WTC11 (cell line): ENCODE measurements at regions not wholly inside any gene's neighbourhood (a gene's known extent, or its start where the extent isn't known, plus 50 kb on each side); places are given as distances from the start of the nearest gene placed in this dataset.

ENCODE experiments used
- AFF4 ChIP-seq: sonication (generic); formaldehyde crosslinking; IDR thresholded peaks from 2 replicates; pipeline ENCODE4 v1.8.1; 2023; ENCODE audit warnings: mild to moderate bottlenecking, missing genetic modification reagents, borderline replicate concordance
- ARID4B ChIP-seq: sonication (generic); formaldehyde crosslinking; IDR thresholded peaks from 2 replicates; pipeline ENCODE4 v1.8.0; 2023; ENCODE audit warnings: missing genetic modification reagents, mild to moderate bottlenecking, borderline replicate concordance
- ATF2 ChIP-seq: sonication (generic); formaldehyde crosslinking; IDR thresholded peaks from 2 replicates; pipeline ENCODE4 v1.8.1; 2022; ENCODE audit warnings: low read depth, missing genetic modification reagents, borderline replicate concordance
- CREB1 ChIP-seq: sonication (generic); formaldehyde crosslinking; IDR thresholded peaks from 2 replicates; pipeline ENCODE4 v1.8.0; 2023; ENCODE audit warnings: mild to moderate bottlenecking, missing genetic modification reagents
- CREM ChIP-seq: sonication (generic); formaldehyde crosslinking; IDR thresholded peaks from 2 replicates; pipeline ENCODE4 v1.8.1; 2022; ENCODE audit warnings: mild to moderate bottlenecking, missing genetic modification reagents, moderate library complexity
- ELF4 ChIP-seq: sonication (generic); formaldehyde crosslinking; IDR thresholded peaks from 2 replicates; pipeline ENCODE4 v1.8.1; 2022; ENCODE audit warnings: low read depth, mild to moderate bottlenecking, moderate library complexity, missing genetic modification reagents
- EMX1 ChIP-seq: fragments of 250-450 bp; sonication (Bioruptor Pico); IDR thresholded peaks from 2 replicates; pipeline ENCODE4 v1.8.0; 2021; ENCODE audit warnings: mild to moderate bottlenecking
- ETV6 ChIP-seq: sonication (generic); formaldehyde crosslinking; IDR thresholded peaks from 2 replicates; pipeline ENCODE4 v1.8.1; 2022; ENCODE audit warnings: mild to moderate bottlenecking, missing genetic modification reagents
- FOXK1 ChIP-seq: sonication (generic); formaldehyde crosslinking; IDR thresholded peaks from 2 replicates; pipeline ENCODE4 v1.8.0; 2022; ENCODE audit warnings: mild to moderate bottlenecking, moderate library complexity, missing genetic modification reagents
- GABPB1 ChIP-seq: sonication (generic); formaldehyde crosslinking; IDR thresholded peaks from 2 replicates; pipeline ENCODE4 v1.8.1; 2023; ENCODE audit warnings: mild to moderate bottlenecking, missing genetic modification reagents
- IRF1 ChIP-seq: sonication (generic); formaldehyde crosslinking; IDR thresholded peaks from 2 replicates; pipeline ENCODE4 v1.8.0; 2023; ENCODE audit warnings: missing genetic modification reagents
- JAZF1 ChIP-seq: fragments of 250-450 bp; sonication (Bioruptor Pico); IDR thresholded peaks from 2 replicates; pipeline ENCODE4 v1.9.0; 2021; ENCODE audit warnings: moderate library complexity, mild to moderate bottlenecking, inconsistent platforms
- JUN ChIP-seq: sonication (generic); formaldehyde crosslinking; IDR thresholded peaks from 2 replicates; pipeline ENCODE4 v1.8.0; 2023; ENCODE audit warnings: mild to moderate bottlenecking, missing genetic modification reagents
- MLX ChIP-seq: sonication (generic); formaldehyde crosslinking; IDR thresholded peaks from 2 replicates; pipeline ENCODE4 v1.8.1; 2023; ENCODE audit warnings: mild to moderate bottlenecking, missing genetic modification reagents, moderate library complexity
- NFATC4 ChIP-seq: fragments of 250-450 bp; sonication (Bioruptor Pico); IDR thresholded peaks from 2 replicates; pipeline ENCODE4 v1.9.0; 2021; ENCODE audit warnings: mild to moderate bottlenecking
- OVOL2 ChIP-seq: fragments of 250-450 bp; sonication (Bioruptor Pico); IDR thresholded peaks from 2 replicates; pipeline ENCODE4 v1.9.0; 2021; ENCODE audit warnings: mild to moderate bottlenecking, borderline replicate concordance
- PREB ChIP-seq: sonication (generic); formaldehyde crosslinking; IDR thresholded peaks from 2 replicates; pipeline ENCODE4 v1.8.1; 2022; ENCODE audit warnings: mild to moderate bottlenecking, missing genetic modification reagents, moderate library complexity, borderline replicate concordance
- PRRX2 ChIP-seq: fragments of 250-450 bp; sonication (Bioruptor Pico); IDR thresholded peaks from 2 replicates; pipeline ENCODE4 v1.8.0; 2021; ENCODE audit warnings: mild to moderate bottlenecking
- SMAD4 ChIP-seq: sonication (generic); formaldehyde crosslinking; IDR thresholded peaks from 2 replicates; pipeline ENCODE4 v1.8.0; 2022; ENCODE audit warnings: mild to moderate bottlenecking, missing genetic modification reagents
- SOX15 ChIP-seq: fragments of 250-450 bp; sonication (Bioruptor Pico); IDR thresholded peaks from 2 replicates; pipeline ENCODE4 v1.9.0; 2021; ENCODE audit warnings: mild to moderate bottlenecking
- ZMAT4 ChIP-seq: fragments of 250-450 bp; sonication (Bioruptor Pico); IDR thresholded peaks from 2 replicates; pipeline ENCODE4 v1.9.0; 2021; ENCODE audit warnings: mild to moderate bottlenecking
- ZNF281 ChIP-seq: sonication (generic); formaldehyde crosslinking; IDR thresholded peaks from 2 replicates; pipeline ENCODE4 v1.8.0; 2023; ENCODE audit warnings: mild to moderate bottlenecking, missing genetic modification reagents
- ZNF671 ChIP-seq: fragments of 250-450 bp; sonication (Bioruptor Pico); IDR thresholded peaks from 2 replicates; pipeline ENCODE4 v1.8.0; 2021; ENCODE audit warnings: mild to moderate bottlenecking

- TF ChIP-seq ZNF281 (CRISPR knock-in tag) (peak; percentile 76; the same call in 1 of the 2 replicates), SOX15 (peak; percentile 93), SMAD4 (peak; percentile 70; the same call in 1 of the 2 replicates), ELF4 (CRISPR knock-in tag) (0 out of 2 replicates have a peak, but pooled peaks have one; percentile 41), OVOL2 (CRISPR knock-in tag) (peak; percentile 87), CREM (CRISPR knock-in tag) (peak; percentile 69; the same call in 1 of the 2 replicates), ZNF671 (CRISPR knock-in tag) (peak; percentile 97), MLX (CRISPR knock-in tag) (peak; percentile 86; the same call in 1 of the 2 replicates), ATF2 (peak; percentile 67; the same call in 1 of the 2 replicates), AFF4 (CRISPR knock-in tag) (peak; percentile 87; the same call in 1 of the 2 replicates), JUN (CRISPR knock-in tag) (peak; percentile 78; the same call in 1 of the 2 replicates), ARID4B (CRISPR knock-in tag) (peak; percentile 54; the same call in 1 of the 2 replicates), CREB1 (CRISPR knock-in tag) (peak; percentile 81; the same call in 1 of the 2 replicates), PRRX2 (peak; percentile 98), FOXK1 (CRISPR knock-in tag) (peak; percentile 81), EMX1 (peak; percentile 98), GABPB1 (CRISPR knock-in tag) (peak; percentile 51; the same call in 1 of the 2 replicates), IRF1 (peak; percentile 85), ETV6 (CRISPR knock-in tag) (peak; percentile 98), PREB (CRISPR knock-in tag) (peak; percentile 92; the same call in 1 of the 2 replicates), ZMAT4 (CRISPR knock-in tag) (peak; percentile 98), JAZF1 (CRISPR knock-in tag) (peak; percentile 73; the same call in 1 of the 2 replicates), NFATC4 (CRISPR knock-in tag) (peak; percentile 97)
Measured at GRCh38 chr1:146376708-146377496, 148.1 kb upstream of the NOTCH2NLA start (continued).
